PC-9 (cell line): ENCODE measurements at regions not wholly inside any gene's neighbourhood (a gene's known extent, or its start where the extent isn't known, plus 50 kb on each side); places are given as distances from the start of the nearest gene placed in this dataset.

ENCODE experiments used
- BruUV-seq: library from RNA; stranded (reverse); fragments of 400-500 nt; replicated peaks from 2 replicates; lab custom pipeline; 2021; lab: Mats Ljungman, UMichigan
- CTCF ChIA-PET: fragments of 300-600 bp; sonication (Branson Sonifier 250); formaldehyde crosslinking; loops from one replicate; lab custom pipeline; 2022; ENCODE audit warnings: antibody characterized with exemption; lab: Charles Lee
- POLR2A ChIA-PET: fragments of 300-600 bp; sonication (Branson Sonifier 250); formaldehyde crosslinking; loops from one replicate; lab custom pipeline; 2022; ENCODE audit warnings: antibody characterized with exemption; ENCODE audit not compliant: unreplicated experiment; lab: Charles Lee
- DNase-seq, 2 experiments: peaks; one replicate each; pipeline versions ENCODE4 v3.0.0 to v3.0.0-alpha.2; 2015 to 2022; ENCODE audit warnings: mixed read lengths in 1 of 2
- H2AFZ ChIP-seq: fragments of 200-600 bp; sonication (generic); 2 replicates; pipeline ENCODE4 v1.8.1; 2017; ENCODE audit warnings: antibody characterized with exemption
- H3F3A ChIP-seq: fragments of 200-600 bp; sonication (generic); 2 replicates; pipeline ENCODE4 v1.8.1; 2017; ENCODE audit warnings: antibody characterized with exemption, mild to moderate bottlenecking, low read depth; ENCODE audit not compliant: insufficient read depth
- H3K27ac ChIP-seq: fragments of 200-600 bp; sonication (generic); 2 replicates; pipeline ENCODE4 v1.6.1; 2016; ENCODE audit warnings: mixed run types
- H3K27me3 ChIP-seq: fragments of 200-600 bp; sonication (generic); 2 replicates; pipeline ENCODE4 v1.6.1; 2016; ENCODE audit warnings: low read depth, mixed run types; ENCODE audit not compliant: insufficient read depth
- H3K36me3 ChIP-seq: fragments of 200-600 bp; sonication (generic); 2 replicates; pipeline ENCODE4 v1.6.1; 2016; ENCODE audit warnings: low read depth, mixed run types
- H3K4me1 ChIP-seq: fragments of 200-600 bp; sonication (generic); replicated peaks from 2 replicates; pipeline ENCODE4 v1.6.1; 2016; ENCODE audit warnings: mixed run types; ENCODE audit not compliant: insufficient read depth
- H3K4me2 ChIP-seq: fragments of 200-600 bp; sonication (generic); 2 replicates; pipeline ENCODE4 v1.6.1; 2017; ENCODE audit warnings: mixed run types
- H3K4me3 ChIP-seq: fragments of 200-600 bp; sonication (generic); 2 replicates; pipeline ENCODE4 v1.6.1; 2016; ENCODE audit warnings: mixed run types
- H3K79me2 ChIP-seq: fragments of 200-600 bp; sonication (generic); 2 replicates; pipeline ENCODE4 v1.6.1; 2017; ENCODE audit warnings: low read depth, mixed run types
- H3K9me2 ChIP-seq: fragments of 200-600 bp; sonication (generic); 2 replicates; pipeline ENCODE4 v1.8.1; 2017; ENCODE audit warnings: mild to moderate bottlenecking; ENCODE audit not compliant: insufficient read depth
- H3K9me3 ChIP-seq: fragments of 200-600 bp; sonication (generic); 2 replicates; pipeline ENCODE4 v1.8.1; 2016; ENCODE audit warnings: low read depth; ENCODE audit not compliant: insufficient read depth
- H4K20me1 ChIP-seq: fragments of 200-600 bp; sonication (generic); 2 replicates; pipeline ENCODE4 v1.8.1; 2017; ENCODE audit not compliant: insufficient read depth
- CTCF ChIP-seq: fragments of 200-600 bp; sonication (generic); conservative IDR thresholded peaks from 2 replicates; pipeline ENCODE4 v1.6.1; 2017; ENCODE audit warnings: mixed run types, antibody characterized with exemption, mild to moderate bottlenecking, moderate library complexity
- EZH2 ChIP-seq: fragments of 200-600 bp; sonication (generic); IDR thresholded peaks from 2 replicates; pipeline ENCODE4 v1.8.0; 2017; ENCODE audit warnings: antibody characterized with exemption, low read depth
- intact Hi-C: fragments of 100-400 bp; cut with micrococcal nuclease; formaldehyde crosslinking; loops from one replicate; pipeline ENCODE4 v1.10.0; 2022; ENCODE audit not compliant: unreplicated experiment

GRCh38 chr20:57909763-57910331 is 200.0 kb upstream of the PMEPA1 start:
- BruUV-seq = no TSS peak
- Histone ChIP-seq H3K4me3 (no peak overlapping the region), H3K27ac (no peak overlapping the region), H3K9me2 (no peaks in the 10 kb centered on the region), H4K20me1 (no peaks in the 10 kb centered on the region), H3K36me3 (no peaks in the 10 kb centered on the region), H3K4me1 (no peaks in the 10 kb centered on the region), H3K79me2 (no peaks in the 10 kb centered on the region), H3K27me3 (no peaks in the 10 kb centered on the region), H3K9me3 (no peaks in the 10 kb centered on the region), H3F3A (no peaks in the 10 kb centered on the region), H3K4me2 (no peak overlapping the region), H2AFZ (no peak overlapping the region)
- DNase-seq = no peak
- TF ChIP-seq EZH2 = no peak
- no peak for TF ChIP-seq CTCF
- CTCF ChIA-PET = no interaction called here
- intact Hi-C loops = no loop called here
- POLR2A ChIA-PET = no interaction called here

GRCh38 chr20:57908704-57909630 is 199.2 kb upstream of the PMEPA1 start:
- intact Hi-C loops = no loop called here
- DNase-seq = no peak
- ChIA-PET CTCF (no interaction called here), POLR2A (no interaction called here)
- BruUV-seq = no TSS peak
- Histone ChIP-seq H3K79me2 (no peaks in the 10 kb centered on the region), H3K4me1 (no peaks in the 10 kb centered on the region), H3K4me3 (no peak overlapping the region), H3K27me3 (no peaks in the 10 kb centered on the region), H3K9me2 (no peaks in the 10 kb centered on the region), H2AFZ (no peak overlapping the region), H3F3A (no peaks in the 10 kb centered on the region), H3K36me3 (no peaks in the 10 kb centered on the region), H3K27ac (no peak overlapping the region), H4K20me1 (no peaks in the 10 kb centered on the region), H3K9me3 (no peaks in the 10 kb centered on the region), H3K4me2 (no peak overlapping the region)
- TF ChIP-seq EZH2 (no peak), CTCF (no peak)

- CTCF ChIA-PET = no interaction called here
- Histone ChIP-seq H2AFZ (no peak overlapping the region), H3K4me2 (no peak overlapping the region), H3K27ac (no peak overlapping the region), H3K9me3 (no peaks in the 10 kb centered on the region), H3K4me1 (peaks cover under 1% of the 10 kb centered on the region; the same call in 1 of the 2 replicates), H3K79me2 (no peaks in the 10 kb centered on the region), H4K20me1 (no peaks in the 10 kb centered on the region), H3F3A (no peaks in the 10 kb centered on the region), H3K4me3 (no peak overlapping the region), H3K36me3 (no peaks in the 10 kb centered on the region), H3K9me2 (no peaks in the 10 kb centered on the region), H3K27me3 (no peaks in the 10 kb centered on the region)
- TF ChIP-seq CTCF (no peak), EZH2 (no peak)
- POLR2A ChIA-PET = no interaction called here
- no peak for DNase-seq
- BruUV-seq = no TSS peak
- intact Hi-C loops = no loop called here
These were observed 198.4 kb upstream of the PMEPA1 start for GRCh38 chr20:57908226-57908625.
